SK-N-SH (cell line): ENCODE measurements at regions not wholly inside any gene's neighbourhood (a gene's known extent, or its start where the extent isn't known, plus 50 kb on each side); places are given as distances from the start of the nearest gene placed in this dataset.
A peak's percentile ranks its signal among the peaks of the same experiment; 100 is the strongest.

Experiments
- CTCF ChIP-seq: fragments of 200-600 bp; sonication (generic); IDR thresholded peaks from 2 replicates; pipeline ENCODE4 v1.6.1; 2017; ENCODE audit warnings: antibody characterized with exemption, mild to moderate bottlenecking, moderate library complexity
- ELF1 ChIP-seq: IDR thresholded peaks from 2 replicates; pipeline ENCODE4 v1.4.0; 2012
- EZH2phosphoT487 ChIP-seq: fragments of 200-600 bp; sonication (generic); IDR thresholded peaks from 2 replicates; pipeline ENCODE4 v1.6.1; 2017; ENCODE audit warnings: low read depth, mixed run types, mild to moderate bottlenecking, antibody characterized with exemption, moderate library complexity, borderline replicate concordance
- MAX ChIP-seq: IDR thresholded peaks from 2 replicates; pipeline ENCODE4 v1.4.0; 2012; ENCODE audit warnings: low read depth
- MEF2A ChIP-seq: IDR thresholded peaks from 2 replicates; pipeline ENCODE4 v1.4.0; 2012; ENCODE audit warnings: low read depth, borderline replicate concordance
- NFIC ChIP-seq: IDR thresholded peaks from 2 replicates; pipeline ENCODE4 v1.4.0; 2012; ENCODE audit warnings: borderline replicate concordance
- POLR2AphosphoS5 ChIP-seq: IDR thresholded peaks from 2 replicates; pipeline ENCODE4 v1.6.1; 2012; ENCODE audit warnings: low read depth, low read length
- RAD21 ChIP-seq: IDR thresholded peaks from 2 replicates; pipeline ENCODE4 v1.6.1; 2012; ENCODE audit warnings: mild to moderate bottlenecking, low read length
- RFX5 ChIP-seq: IDR thresholded peaks from 2 replicates; pipeline ENCODE4 v1.6.1; 2012; ENCODE audit warnings: mild to moderate bottlenecking, improper control_type of control experiment, low read length
- TAF1 ChIP-seq: IDR thresholded peaks from 2 replicates; pipeline ENCODE4 v1.6.1; 2012; ENCODE audit warnings: low read depth, mild to moderate bottlenecking, low read length, moderate library complexity, borderline replicate concordance
- YY1 ChIP-seq: IDR thresholded peaks from 2 replicates; pipeline ENCODE4 v1.4.0; 2012; ENCODE audit warnings: low read depth, mild to moderate bottlenecking
- ZBTB33 ChIP-seq: IDR thresholded peaks from 2 replicates; pipeline ENCODE4 v1.4.0; 2012; ENCODE audit warnings: low read depth, borderline replicate concordance

GRCh38 chr4:180532691-180533090, 1710.5 kb upstream of the TENM3 start:
- TF ChIP-seq MAX (no peak), CTCF (no peak), RAD21 (no peak), ELF1 (no peak), EZH2phosphoT487 (no peak), ZBTB33 (peak; percentile 33; the same call in 1 of the 2 replicates), YY1 (no peak), NFIC (no peak), TAF1 (no peak), MEF2A (no peak), POLR2AphosphoS5 (no peak), RFX5 (no peak)
